ENCODE measurements at regions not wholly inside any gene's neighbourhood (a gene's known extent, or its start where the extent isn't known, plus 50 kb on each side); places are given as distances from the start of the nearest gene placed in this dataset.
"Not testable (repeated sequence)": the region's sequence is repeated elsewhere in the genome, so short reads cannot be mapped to it uniquely, and the experiment has no call there.

DNA sequence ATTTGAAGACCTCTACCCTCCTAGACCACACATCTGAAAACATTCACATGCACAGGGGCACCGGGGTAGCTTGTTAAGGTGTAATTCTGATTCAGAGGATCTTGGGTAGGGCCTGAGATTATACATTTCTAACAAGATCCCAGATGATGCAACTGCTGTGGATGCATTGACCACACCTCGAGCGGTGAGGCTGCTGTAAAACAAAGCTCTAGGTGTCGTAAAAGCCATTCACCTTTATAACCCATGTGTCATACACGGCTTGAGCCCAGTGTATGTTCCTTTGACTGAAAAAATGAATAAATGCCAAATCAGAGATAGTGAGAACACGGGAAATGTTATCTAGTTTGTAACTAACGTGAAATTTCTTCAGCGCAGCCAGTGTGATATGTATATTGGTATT is 1578.2 kb upstream of the WWC1 start:
- DNase-seq: no peak
- in situ Hi-C loops (cut with MboI; ENCODE audit: low pct_unique_long_range_greater_than_20kb, low sequenced_read_pairs): no loop called here

GRCh38 chr5:166716856-166717492 is 1574.5 kb upstream of the WWC1 start:
- DNase-seq: no peak
- in situ Hi-C loops (cut with MboI; ENCODE audit: low pct_unique_long_range_greater_than_20kb, low sequenced_read_pairs): no loop called here

- no peak for DNase-seq
- in situ Hi-C loops (cut with MboI; ENCODE audit: low pct_unique_long_range_greater_than_20kb, low sequenced_read_pairs): no loop called here
These were observed 1571.5 kb upstream of the WWC1 start for GRCh38 chr5:166719991-166720390.

DNA sequence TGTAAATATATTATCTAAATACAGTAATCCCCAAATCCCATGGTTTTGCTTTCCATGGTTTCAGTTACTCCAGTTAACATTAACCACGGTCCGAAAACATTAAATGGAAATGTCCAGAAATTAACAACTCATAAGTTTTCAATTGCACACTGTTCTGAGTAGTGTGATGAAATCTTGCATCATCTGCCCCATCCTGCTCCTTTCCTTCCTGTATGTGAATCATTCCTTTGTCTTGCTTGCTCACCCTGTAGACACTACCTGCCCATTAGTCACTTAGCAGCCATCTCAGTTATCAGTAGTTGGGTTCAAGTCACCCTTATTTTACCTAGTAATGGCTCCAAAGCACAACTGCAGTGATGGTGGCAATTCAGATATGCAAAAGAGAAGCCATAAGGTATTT is 1568.5 kb upstream of the WWC1 start:
- in situ Hi-C loops (cut with MboI; ENCODE audit: low pct_unique_long_range_greater_than_20kb, low sequenced_read_pairs): no loop called here
- no peak for DNase-seq

DNA sequence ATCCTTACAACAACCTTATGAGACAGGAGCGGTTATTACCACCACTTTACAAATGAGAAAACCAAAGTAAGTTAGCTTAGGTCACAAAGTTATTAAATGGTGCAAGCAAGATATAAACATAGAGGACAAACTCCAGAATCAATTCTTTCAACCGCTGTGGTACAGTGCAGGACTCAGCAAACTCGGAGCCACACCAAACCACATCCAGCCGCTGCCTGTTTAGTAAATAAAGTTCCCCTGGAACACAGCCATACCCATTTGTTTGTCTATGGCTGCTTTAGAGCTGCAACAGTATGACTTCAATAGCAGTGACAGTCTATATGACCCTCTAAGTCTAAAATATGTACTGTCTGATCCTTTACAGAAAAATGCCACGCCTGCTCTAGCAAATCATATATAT is 1567.2 kb upstream of the WWC1 start:
- DNase-seq: no peak
- in situ Hi-C loops (cut with MboI; ENCODE audit: low pct_unique_long_range_greater_than_20kb, low sequenced_read_pairs): no loop called here

GRCh38 chr5:166725593-166725992 is 1565.9 kb upstream of the WWC1 start:
- no peak for DNase-seq
- in situ Hi-C loops (cut with MboI; ENCODE audit: low pct_unique_long_range_greater_than_20kb, low sequenced_read_pairs): no loop called here

DNA sequence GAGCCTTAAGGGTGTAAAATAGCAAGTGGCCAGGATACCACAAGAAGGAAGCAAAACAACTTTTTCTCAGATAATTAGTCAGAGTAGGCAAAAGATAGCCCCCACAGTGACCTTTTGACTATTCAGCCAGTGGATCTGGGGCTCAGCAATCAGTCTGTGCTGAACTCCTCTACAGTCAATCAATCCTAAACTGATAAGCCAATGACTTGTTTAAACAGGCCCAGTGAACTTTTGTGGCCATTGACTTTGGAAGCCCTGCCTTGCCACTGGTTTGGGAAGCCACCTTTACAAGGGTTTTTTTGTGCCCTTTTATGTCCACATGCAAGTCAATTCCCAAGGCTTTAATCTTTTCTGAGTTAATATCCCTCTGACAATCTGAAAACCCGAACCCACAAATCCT is 1565.0 kb upstream of the WWC1 start:
- in situ Hi-C loops (cut with MboI; ENCODE audit: low pct_unique_long_range_greater_than_20kb, low sequenced_read_pairs): no loop called here

DNA sequence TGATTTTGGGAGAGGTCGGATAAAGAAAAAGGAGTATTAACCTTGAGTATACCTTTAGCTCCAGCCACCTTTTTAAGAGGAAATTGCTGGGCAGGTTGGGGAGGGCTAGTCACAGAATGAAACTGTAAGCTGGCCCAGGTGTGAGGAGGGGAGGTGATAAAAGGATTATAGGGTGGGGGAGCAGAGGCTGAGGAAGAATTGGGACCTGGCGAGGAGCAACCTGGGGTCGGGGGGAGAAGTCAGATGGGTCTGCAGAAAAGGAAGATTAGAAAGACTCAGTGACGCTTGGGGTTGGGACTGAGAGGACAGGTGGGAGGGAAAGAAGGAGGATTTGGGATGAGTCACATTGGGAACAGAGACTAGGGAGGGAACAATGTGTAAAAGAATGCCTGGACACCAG is 1548.5 kb upstream of the WWC1 start:
- DNase-seq; in situ Hi-C loops (cut with MboI; ENCODE audit: low pct_unique_long_range_greater_than_20kb, low sequenced_read_pairs): not testable (repeated sequence)

More for the DNA sequence above, 1565.0 kb upstream of the WWC1 start:
- no peak for DNase-seq

DNA sequence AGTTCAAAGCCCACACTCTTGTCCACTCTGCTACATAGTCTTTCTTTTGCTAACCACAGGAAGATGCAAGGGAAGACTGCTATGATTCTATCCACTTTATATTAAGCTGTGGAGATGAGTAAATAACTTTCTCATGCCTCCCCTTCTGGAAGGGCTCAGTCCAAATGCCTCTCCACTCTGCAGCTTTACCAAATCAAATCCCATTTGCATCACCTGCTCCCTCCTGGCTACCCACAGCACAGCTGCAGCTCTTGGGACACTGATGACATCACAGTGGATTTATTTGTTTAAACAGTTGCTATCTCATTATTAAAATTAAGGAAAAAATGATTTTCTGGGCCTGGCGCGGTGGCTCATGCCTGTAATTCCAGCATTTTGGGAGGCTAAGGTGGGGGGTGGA is 1544.9 kb upstream of the WWC1 start:
- no peak for DNase-seq
- in situ Hi-C loops (cut with MboI; ENCODE audit: low pct_unique_long_range_greater_than_20kb, low sequenced_read_pairs): no loop called here

DNA sequence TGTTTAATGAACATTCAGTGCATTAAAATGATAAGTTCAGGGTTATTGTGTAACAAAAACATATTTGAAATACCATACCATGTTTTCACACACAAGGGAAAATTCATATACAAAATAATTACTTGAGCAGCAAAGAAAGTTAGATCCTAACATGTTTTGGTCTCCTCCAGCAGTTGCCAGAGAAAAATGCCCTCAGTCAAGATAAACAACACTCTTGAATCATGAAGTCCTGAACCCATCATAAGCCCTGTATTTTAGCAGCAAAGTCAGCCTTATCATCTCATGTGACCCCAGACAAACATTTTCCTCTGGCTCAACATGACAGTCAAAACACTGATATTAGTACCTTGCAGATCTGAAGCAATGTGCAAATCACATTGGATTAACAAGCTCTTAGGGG is 1541.1 kb upstream of the WWC1 start:
- no peak for DNase-seq
- in situ Hi-C loops (cut with MboI; ENCODE audit: low pct_unique_long_range_greater_than_20kb, low sequenced_read_pairs): no loop called here

DNA sequence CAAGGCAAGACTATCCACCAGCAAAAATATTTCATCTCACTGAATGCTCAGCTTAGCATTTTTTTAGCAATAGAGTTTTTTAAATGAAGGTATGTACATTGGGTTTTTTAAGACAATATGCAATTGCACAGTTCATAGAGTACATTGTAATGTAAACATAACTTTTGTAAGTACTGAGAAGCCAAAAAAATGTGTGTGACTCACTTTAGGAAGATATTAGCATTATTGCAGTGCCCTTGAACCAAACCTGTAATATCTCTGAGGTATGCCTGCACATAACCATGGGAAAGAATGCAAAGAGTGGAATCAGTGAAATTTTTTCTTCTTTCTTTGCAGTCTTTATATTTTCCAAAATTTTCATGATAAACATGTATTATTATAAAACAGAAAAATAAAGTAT is 1533.3 kb upstream of the WWC1 start:
- no peak for DNase-seq
- in situ Hi-C loops (cut with MboI; ENCODE audit: low pct_unique_long_range_greater_than_20kb, low sequenced_read_pairs): no loop called here

- no peak for DNase-seq
- in situ Hi-C loops (cut with MboI; ENCODE audit: low pct_unique_long_range_greater_than_20kb, low sequenced_read_pairs): no loop called here
These were observed 1523.6 kb upstream of the WWC1 start for GRCh38 chr5:166767858-166768257.

- DNase-seq: no peak
These were observed 1522.9 kb upstream of the WWC1 start for GRCh38 chr5:166768536-166768935.

DNA sequence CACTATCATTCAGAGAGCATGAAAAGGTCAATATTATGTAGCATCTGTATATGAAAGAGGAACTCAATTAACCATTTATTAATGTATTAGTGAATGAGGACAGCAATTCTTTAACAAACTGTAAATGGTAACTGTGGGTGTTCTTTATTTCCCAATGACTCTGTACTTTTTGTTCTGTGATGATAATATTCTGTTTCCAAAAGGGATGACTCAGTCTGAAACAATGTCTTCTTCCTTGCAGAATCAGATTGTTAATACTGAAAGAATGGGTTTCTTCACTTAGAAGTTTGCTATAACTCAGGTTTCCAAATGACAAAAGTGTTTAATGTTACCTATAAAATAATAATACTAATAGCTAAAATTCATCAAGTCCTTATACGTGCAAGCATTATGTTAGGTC is 1518.7 kb upstream of the WWC1 start:
- DNase-seq: no peak
- in situ Hi-C loops (cut with MboI; ENCODE audit: low pct_unique_long_range_greater_than_20kb, low sequenced_read_pairs): no loop called here

More at GRCh38 chr5:166768536-166768935, 1522.9 kb upstream of the WWC1 start:
- in situ Hi-C loops (cut with MboI; ENCODE audit: low pct_unique_long_range_greater_than_20kb, low sequenced_read_pairs): no loop called here

- in situ Hi-C loops (cut with MboI; ENCODE audit: low pct_unique_long_range_greater_than_20kb, low sequenced_read_pairs): no loop called here
- no peak for DNase-seq
These were observed 1509.7 kb upstream of the WWC1 start for GRCh38 chr5:166781737-166782136.

GRCh38 chr5:166784545-166785078 is 1506.8 kb upstream of the WWC1 start:
- no peak for DNase-seq
- in situ Hi-C loops (cut with MboI; ENCODE audit: low pct_unique_long_range_greater_than_20kb, low sequenced_read_pairs): no loop called here

DNA sequence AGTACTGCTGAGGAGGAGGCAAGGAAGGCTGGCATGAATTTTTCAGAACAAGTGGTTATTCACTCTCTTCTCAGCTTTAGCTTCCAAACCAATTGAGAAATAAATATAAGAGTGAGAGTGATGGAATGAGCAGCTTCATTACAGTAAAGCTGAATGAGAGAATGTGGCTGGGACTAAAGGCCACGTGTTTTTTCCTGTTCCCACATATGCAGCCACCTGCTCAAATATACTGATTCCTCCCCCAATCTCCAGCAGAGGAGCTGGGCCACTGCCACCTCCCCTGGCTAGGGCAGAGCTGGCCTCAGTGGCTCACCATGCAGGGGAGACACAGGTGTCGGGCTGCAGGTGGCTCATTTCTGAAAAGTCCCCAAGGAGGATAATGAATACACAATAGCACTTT is 1505.3 kb upstream of the WWC1 start:
- in situ Hi-C loops (cut with MboI; ENCODE audit: low pct_unique_long_range_greater_than_20kb, low sequenced_read_pairs): no loop called here
- no peak for DNase-seq

- in situ Hi-C loops (cut with MboI; ENCODE audit: low pct_unique_long_range_greater_than_20kb, low sequenced_read_pairs): no loop called here
- DNase-seq: no peak
These were observed 1504.6 kb upstream of the WWC1 start for GRCh38 chr5:166786889-166787288.

DNA sequence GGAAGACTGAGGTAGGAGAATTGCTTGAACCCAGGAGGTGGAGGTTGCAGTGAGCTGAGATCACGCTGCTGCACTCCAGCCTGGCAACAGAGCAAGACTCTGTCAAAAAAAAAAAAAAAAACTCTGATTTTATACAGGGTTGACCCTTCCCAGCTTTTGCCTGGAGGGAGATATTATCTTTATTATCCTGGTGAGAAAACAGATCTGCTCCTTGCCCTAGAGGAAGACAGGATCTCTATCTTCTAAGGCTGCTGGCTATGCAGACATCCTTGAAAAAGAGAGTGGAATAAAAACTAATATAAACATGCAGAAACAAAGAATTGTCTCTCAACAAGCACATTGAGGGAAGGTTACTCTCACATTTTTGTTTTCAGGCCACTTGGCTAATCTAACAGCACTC is 1503.4 kb upstream of the WWC1 start:
- in situ Hi-C loops (cut with MboI; ENCODE audit: low pct_unique_long_range_greater_than_20kb, low sequenced_read_pairs): no loop called here
- no peak for DNase-seq

DNA sequence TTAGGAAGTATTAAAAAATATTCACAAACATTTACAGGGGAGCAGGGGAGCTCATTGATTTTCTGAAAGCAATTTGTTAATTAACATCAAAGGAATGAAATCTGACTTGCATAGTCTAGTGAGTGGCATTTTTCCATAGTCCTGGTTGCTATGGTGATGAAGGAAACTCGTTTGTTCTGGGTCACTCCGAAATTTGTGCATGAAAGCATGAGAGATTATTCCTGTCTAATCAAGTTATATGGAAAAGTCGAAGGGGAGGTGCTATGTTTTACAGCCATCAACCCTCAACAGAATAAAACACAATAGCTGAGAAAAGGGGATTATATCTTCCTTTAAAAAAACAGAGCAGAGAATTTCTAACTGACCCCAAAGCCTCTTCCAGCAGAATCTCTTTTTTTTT is 1495.7 kb upstream of the WWC1 start:
- in situ Hi-C loops (cut with MboI; ENCODE audit: low pct_unique_long_range_greater_than_20kb, low sequenced_read_pairs): no loop called here
- DNase-seq: no peak

DNA sequence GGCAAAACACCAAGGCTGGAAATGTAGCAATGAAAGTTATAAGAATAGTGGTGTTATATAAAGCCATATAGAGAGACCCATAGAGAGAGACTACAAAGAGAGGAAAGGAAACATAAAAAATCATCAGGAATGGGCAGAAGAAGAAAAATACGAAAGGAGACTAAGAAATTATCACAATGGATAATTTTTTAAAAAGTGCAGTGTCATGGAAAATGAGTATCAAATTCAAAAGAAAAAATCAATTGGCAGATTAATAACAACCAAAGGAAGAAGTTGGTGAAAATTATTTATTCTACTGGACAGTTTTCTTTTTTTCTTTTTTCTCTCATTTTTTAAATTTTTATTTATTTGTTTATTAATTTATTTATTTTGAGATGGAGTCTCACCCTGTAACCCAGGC is 1488.4 kb upstream of the WWC1 start:
- no peak for DNase-seq
- in situ Hi-C loops (cut with MboI; ENCODE audit: low pct_unique_long_range_greater_than_20kb, low sequenced_read_pairs): no loop called here

Measured in KBM-7 (cell line).